Bronchial epithelial cell (primary cell): ENCODE measurements at regions not wholly inside any gene's neighbourhood (a gene's known extent, or its start where the extent isn't known, plus 50 kb on each side); places are given as distances from the start of the nearest gene placed in this dataset.

ENCODE experiments used
- DNase-seq: peaks from one replicate; pipeline ENCODE4 v3.0.0-alpha.2; 2010; ENCODE audit warnings: low read depth
- FAIRE-seq: peaks from 2 replicates; lab custom pipeline; 2011; peaks lifted over from hg19 to GRCh38; lab: Jason Lieb, UNC
- H3K27me3 ChIP-seq: 2 replicates; pipeline ENCODE4 v1.5.1; 2011; ENCODE audit warnings: low read length; ENCODE audit not compliant: control insufficient read depth, insufficient read depth
- H3K36me3 ChIP-seq: 2 replicates; pipeline ENCODE4 v1.5.1; 2011; ENCODE audit warnings: low read length; ENCODE audit not compliant: control insufficient read depth, insufficient read depth
- H3K4me3 ChIP-seq: 2 replicates; pipeline ENCODE4 v1.5.1; 2011; ENCODE audit warnings: mild to moderate bottlenecking, low read depth, low read length, control low read depth
- CTCF ChIP-seq: IDR thresholded peaks from 2 replicates; pipeline ENCODE4 v1.5.1; 2011; ENCODE audit warnings: mild to moderate bottlenecking, moderate library complexity, low read length, control low read depth, inconsistent platforms; ENCODE audit not compliant: insufficient read depth, severe bottlenecking

- Histone ChIP-seq H3K36me3 (no peaks in the 10 kb centered on the region), H3K27me3 (no peaks in the 10 kb centered on the region), H3K4me3 (no peak overlapping the region)
- FAIRE-seq (no peak), DNase-seq (no peak)
- no peak for TF ChIP-seq CTCF
Observed at GRCh38 chr3:30470496-30470895, 135.9 kb upstream of the TGFBR2 start.

GRCh38 chr3:30471066-30471465 lies 135.3 kb upstream of the TGFBR2 start:
- TF ChIP-seq CTCF = no peak
- Histone ChIP-seq H3K4me3 (no peak overlapping the region), H3K36me3 (no peaks in the 10 kb centered on the region), H3K27me3 (no peaks in the 10 kb centered on the region)
- FAIRE-seq (no peak), DNase-seq (no peak)

- Histone ChIP-seq H3K36me3 (no peaks in the 10 kb centered on the region), H3K4me3 (no peak overlapping the region), H3K27me3 (no peaks in the 10 kb centered on the region)
- no peak for TF ChIP-seq CTCF
- DNase-seq = no peak
- no peak for FAIRE-seq
Observed at GRCh38 chr3:30471796-30472489, 134.5 kb upstream of the TGFBR2 start.

- Histone ChIP-seq H3K4me3 (no peak overlapping the region), H3K27me3 (no peaks in the 10 kb centered on the region), H3K36me3 (no peaks in the 10 kb centered on the region)
- DNase-seq (peak; percentile 88), FAIRE-seq (no peak)
- TF ChIP-seq CTCF = no peak
Observed at GRCh38 chr3:30473374-30474051, 132.9 kb upstream of the TGFBR2 start.

GRCh38 chr3:30474371-30474770 lies 132.0 kb upstream of the TGFBR2 start:
- H3K36me3 ChIP-seq = no peaks in the 10 kb centered on the region
- DNase-seq = no peak
- FAIRE-seq = no peak
- H3K27me3 ChIP-seq = no peaks in the 10 kb centered on the region
- TF ChIP-seq CTCF = no peak
- no peak overlapping the region for H3K4me3 ChIP-seq
